ENCODE measurements at regions not wholly inside any gene's neighbourhood (a gene's known extent, or its start where the extent isn't known, plus 50 kb on each side); places are given as distances from the start of the nearest gene placed in this dataset.

GRCh38 chr5:33182986-33183385, 257.8 kb upstream of the TARS1 start:
- no peak overlapping the region for H3K27ac ChIP-seq
- no peaks in the 10 kb centered on the region for H3K4me1 ChIP-seq
- H3K36me3 ChIP-seq: no peaks in the 10 kb centered on the region
- no peak for TF ChIP-seq POLR2A (IDR thresholded peaks at IDR 0.05)
- no peak for TF ChIP-seq EP300 (IDR thresholded peaks at IDR 0.05)
- no peak for TF ChIP-seq CTCF (IDR thresholded peaks at IDR 0.05)
- TF ChIP-seq POLR2AphosphoS5 (IDR thresholded peaks at IDR 0.05): no peak
- H3K4me3 ChIP-seq: no peak overlapping the region
- peaks cover 3% of the 10 kb centered on the region for H3K9me3 ChIP-seq
- DNase-seq (ENCODE audit: low spot score in 2 of 2): no peak
- WGBS: 83% methylated on average over 4 of the region's 4 CpGs
- no peaks in the 10 kb centered on the region for H3K27me3 ChIP-seq

DNA sequence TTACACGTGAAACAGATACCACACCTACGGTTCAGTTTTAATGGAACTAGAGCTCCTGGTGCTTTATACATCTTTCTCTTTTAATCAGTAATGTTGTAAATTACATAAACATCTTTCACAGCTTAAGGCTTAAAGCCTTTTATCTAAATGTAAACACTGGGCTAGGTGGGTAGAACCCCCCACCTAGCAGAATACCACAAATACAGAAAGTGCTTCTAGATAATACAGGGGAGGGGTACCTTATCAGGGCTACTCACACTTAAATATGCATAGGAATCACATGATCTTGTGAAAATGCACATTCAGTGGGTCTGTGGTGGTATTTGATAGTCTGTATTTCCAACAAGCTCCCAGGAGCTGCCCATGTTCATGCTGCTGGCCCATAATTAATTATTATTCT, 256.4 kb upstream of the TARS1 start:
- Histone ChIP-seq H3K27ac (no peak overlapping the region), H3K36me3 (no peaks in the 10 kb centered on the region), H3K9me3 (peaks cover 9% of the 10 kb centered on the region), H3K27me3 (no peaks in the 10 kb centered on the region), H3K4me3 (no peak overlapping the region), H3K4me1 (no peaks in the 10 kb centered on the region)
- no peak for DNase-seq (ENCODE audit: low spot score in 2 of 2)
- TF ChIP-seq EP300 (IDR thresholded peaks at IDR 0.05) (no peak), POLR2AphosphoS5 (IDR thresholded peaks at IDR 0.05) (no peak), CTCF (IDR thresholded peaks at IDR 0.05) (no peak), POLR2A (IDR thresholded peaks at IDR 0.05) (no peak)
- WGBS: 63% methylated on average over 2 of the region's 2 CpGs

GRCh38 chr5:33188089-33188488, 252.7 kb upstream of the TARS1 start:
- H3K36me3 ChIP-seq: no peaks in the 10 kb centered on the region
- no peak for DNase-seq (ENCODE audit: low spot score in 2 of 2)
- H3K4me3 ChIP-seq: no peak overlapping the region
- no peak overlapping the region for H3K27ac ChIP-seq
- H3K27me3 ChIP-seq: no peaks in the 10 kb centered on the region
- H3K9me3 ChIP-seq: peaks cover 9% of the 10 kb centered on the region
- TF ChIP-seq POLR2A (IDR thresholded peaks at IDR 0.05) (no peak), CTCF (IDR thresholded peaks at IDR 0.05) (no peak), EP300 (IDR thresholded peaks at IDR 0.05) (no peak), POLR2AphosphoS5 (IDR thresholded peaks at IDR 0.05) (no peak)
- 93% methylated on average over 4 of the region's 4 CpGs for WGBS
- no peaks in the 10 kb centered on the region for H3K4me1 ChIP-seq

GRCh38 chr5:33194914-33195313, 245.9 kb upstream of the TARS1 start:
- Histone ChIP-seq H3K9me3 (no peaks in the 10 kb centered on the region), H3K36me3 (no peaks in the 10 kb centered on the region), H3K27ac (no peak overlapping the region), H3K27me3 (no peaks in the 10 kb centered on the region), H3K4me1 (no peaks in the 10 kb centered on the region), H3K4me3 (no peak overlapping the region)
- DNase-seq (ENCODE audit: low spot score in 2 of 2): no peak
- TF ChIP-seq POLR2AphosphoS5 (IDR thresholded peaks at IDR 0.05) (no peak), POLR2A (IDR thresholded peaks at IDR 0.05) (no peak), CTCF (IDR thresholded peaks at IDR 0.05) (no peak)

DNA sequence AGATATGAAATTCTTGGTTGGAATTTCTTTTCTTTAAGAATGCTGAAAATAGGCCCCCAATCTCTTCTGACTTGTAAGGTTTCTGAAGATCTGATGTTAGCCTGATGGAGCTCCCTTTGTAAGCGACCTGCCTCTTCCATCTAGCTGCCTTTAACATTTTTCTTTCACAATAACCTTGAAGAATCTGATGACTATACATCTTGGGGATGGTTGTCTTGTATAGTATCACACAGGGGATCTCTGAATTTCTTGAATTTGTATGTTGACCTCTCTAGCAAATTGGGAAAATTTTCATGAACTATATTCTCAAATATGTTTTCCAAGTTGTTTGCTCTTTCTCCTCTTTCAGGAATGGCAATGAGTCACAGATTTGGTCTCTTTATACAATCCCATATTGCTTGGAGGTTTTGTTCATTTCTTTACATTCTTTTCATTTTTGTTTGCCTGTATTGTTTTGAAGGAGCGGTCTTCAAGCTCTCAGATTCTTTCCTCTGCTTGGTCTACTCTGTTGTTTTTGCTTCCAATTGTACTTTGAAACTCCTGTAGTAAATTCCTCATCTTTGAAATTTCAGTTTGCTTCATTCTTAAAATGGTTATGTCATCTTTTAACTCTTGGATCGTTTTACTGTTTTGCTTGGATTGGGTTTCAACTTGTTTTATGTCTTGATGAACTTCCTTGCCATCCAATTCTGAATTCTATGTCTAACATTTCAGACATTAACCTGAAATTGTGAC, 245.2 kb upstream of the TARS1 start:
- H3K9me3 ChIP-seq: no peaks in the 10 kb centered on the region
- no peaks in the 10 kb centered on the region for H3K4me1 ChIP-seq
- H3K27me3 ChIP-seq: no peaks in the 10 kb centered on the region
- H3K27ac ChIP-seq: no peak overlapping the region
- 42% methylated on average over 3 of the region's 3 CpGs for WGBS
- H3K36me3 ChIP-seq: no peaks in the 10 kb centered on the region
- no peak for DNase-seq (ENCODE audit: low spot score in 2 of 2)
- no peak overlapping the region for H3K4me3 ChIP-seq
- TF ChIP-seq EP300 (IDR thresholded peaks at IDR 0.05) (no peak), POLR2A (IDR thresholded peaks at IDR 0.05) (no peak), POLR2AphosphoS5 (IDR thresholded peaks at IDR 0.05) (no peak), CTCF (IDR thresholded peaks at IDR 0.05) (no peak)

Measured in suprapubic skin (tissue), 4 donors.